ENCODE measurements at regions not wholly inside any gene's neighbourhood (a gene's known extent, or its start where the extent isn't known, plus 50 kb on each side); places are given as distances from the start of the nearest gene placed in this dataset.
A peak's percentile ranks its signal among the peaks of the same experiment; 100 is the strongest.

DNA sequence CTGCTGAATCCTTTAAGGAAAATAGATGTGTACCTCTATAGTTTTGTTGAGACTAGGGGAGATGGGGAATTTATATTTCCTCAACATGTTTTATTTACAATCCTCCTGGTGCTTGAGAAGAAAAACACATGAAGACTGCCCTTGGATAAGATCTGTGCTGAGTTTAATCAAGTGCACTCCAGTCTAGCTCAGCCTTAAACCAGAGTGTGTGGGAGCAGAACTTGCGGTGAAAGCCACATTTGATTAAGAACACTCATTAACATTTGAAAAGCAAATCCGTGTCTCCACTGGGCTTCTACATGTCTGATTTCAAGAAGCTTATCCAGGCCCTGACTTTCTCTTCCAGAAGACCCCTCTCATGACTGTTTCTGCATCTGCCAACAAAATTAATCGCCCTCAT lies 84.8 kb upstream of the ITGA6 start:
- TF ChIP-seq, protein P1, sequence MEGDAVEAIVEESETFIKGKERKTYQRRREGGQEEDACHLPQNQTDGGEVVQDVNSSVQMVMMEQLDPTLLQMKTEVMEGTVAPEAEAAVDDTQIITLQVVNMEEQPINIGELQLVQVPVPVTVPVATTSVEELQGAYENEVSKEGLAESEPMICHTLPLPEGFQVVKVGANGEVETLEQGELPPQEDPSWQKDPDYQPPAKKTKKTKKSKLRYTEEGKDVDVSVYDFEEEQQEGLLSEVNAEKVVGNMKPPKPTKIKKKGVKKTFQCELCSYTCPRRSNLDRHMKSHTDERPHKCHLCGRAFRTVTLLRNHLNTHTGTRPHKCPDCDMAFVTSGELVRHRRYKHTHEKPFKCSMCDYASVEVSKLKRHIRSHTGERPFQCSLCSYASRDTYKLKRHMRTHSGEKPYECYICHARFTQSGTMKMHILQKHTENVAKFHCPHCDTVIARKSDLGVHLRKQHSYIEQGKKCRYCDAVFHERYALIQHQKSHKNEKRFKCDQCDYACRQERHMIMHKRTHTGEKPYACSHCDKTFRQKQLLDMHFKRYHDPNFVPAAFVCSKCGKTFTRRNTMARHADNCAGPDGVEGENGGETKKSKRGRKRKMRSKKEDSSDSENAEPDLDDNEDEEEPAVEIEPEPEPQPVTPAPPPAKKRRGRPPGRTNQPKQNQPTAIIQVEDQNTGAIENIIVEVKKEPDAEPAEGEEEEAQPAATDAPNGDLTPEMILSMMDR (IDR thresholded peaks at IDR 0.05; ENCODE audit: borderline replicate concordance, extremely low read depth, insufficient read depth) = no peak
- H3K27ac ChIP-seq (ENCODE audit: low read depth in 2 of 2, low read length in 2 of 2) = no peak overlapping the region
- intact Hi-C loops (cut with DNase I) = no loop called here
- H3K36me3 ChIP-seq (ENCODE audit: control insufficient read depth in 2 of 3, insufficient read depth in 3 of 3, low read length in 3 of 3) = no peaks in the 10 kb centered on the region
- DNase-seq = peak in 2 of 5 donors; percentile 39 to 49
- no peaks in the 10 kb centered on the region for H3K27me3 ChIP-seq (ENCODE audit: control insufficient read depth, insufficient read depth, low read length)
- FAIRE-seq = no peak
- H3K9ac ChIP-seq (ENCODE audit: low read length in 3 of 3) = no peak overlapping the region
- H3K4me3 ChIP-seq (ENCODE audit: low read length in 3 of 3) = no peak overlapping the region
- H3K4me1 ChIP-seq (ENCODE audit: control insufficient read depth in 2 of 3, insufficient read depth in 2 of 3, low read depth in 1 of 3, low read length in 3 of 3) = peaks cover 3 to 22% (median 9%) of the 10 kb centered on the region in 3 donors
- H3K9me3 ChIP-seq (ENCODE audit: control insufficient read depth in 2 of 3, insufficient read depth in 1 of 3, low read length in 3 of 3) = peaks cover 0 to 4% (median 0%) of the 10 kb centered on the region in 3 donors

DNA sequence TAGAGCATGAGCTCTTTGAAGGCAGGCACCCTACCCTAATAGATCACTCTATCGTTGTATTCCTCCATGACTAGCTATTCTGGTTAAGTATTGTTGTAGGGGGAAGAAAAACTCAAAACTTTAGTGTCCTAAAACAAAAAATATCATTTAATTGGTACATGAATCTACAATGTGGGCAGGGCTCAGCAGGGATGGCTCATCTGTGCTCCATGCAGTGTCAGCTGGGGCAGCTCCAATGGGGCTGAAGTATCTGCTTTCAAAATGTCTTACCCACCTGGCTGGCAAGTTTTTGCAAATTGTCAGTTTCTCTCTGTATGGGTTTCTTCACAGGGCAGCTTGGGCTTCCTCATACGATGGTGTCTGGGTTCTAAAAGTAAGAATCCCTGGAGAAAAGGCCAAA lies 83.2 kb upstream of the ITGA6 start:
- intact Hi-C loops (cut with DNase I) = no loop called here
- Histone ChIP-seq H3K4me3 (ENCODE audit: low read length in 3 of 3) (no peak overlapping the region), H3K9me3 (ENCODE audit: control insufficient read depth in 2 of 3, insufficient read depth in 1 of 3, low read length in 3 of 3) (peaks cover 0 to 4% (median 0%) of the 10 kb centered on the region in 3 donors), H3K4me1 (ENCODE audit: control insufficient read depth in 2 of 3, insufficient read depth in 2 of 3, low read depth in 1 of 3, low read length in 3 of 3) (peaks cover 3 to 22% (median 9%) of the 10 kb centered on the region in 3 donors), H3K9ac (ENCODE audit: low read length in 3 of 3) (no peak overlapping the region), H3K27ac (ENCODE audit: low read depth in 2 of 2, low read length in 2 of 2) (no peak overlapping the region), H3K27me3 (ENCODE audit: control insufficient read depth, insufficient read depth, low read length) (no peaks in the 10 kb centered on the region), H3K36me3 (ENCODE audit: control insufficient read depth in 2 of 3, insufficient read depth in 3 of 3, low read length in 3 of 3) (no peaks in the 10 kb centered on the region)
- TF ChIP-seq, protein P1 (IDR thresholded peaks at IDR 0.05; ENCODE audit: borderline replicate concordance, extremely low read depth, insufficient read depth) = no peak
- DNase-seq (no peak), FAIRE-seq (no peak)

DNA sequence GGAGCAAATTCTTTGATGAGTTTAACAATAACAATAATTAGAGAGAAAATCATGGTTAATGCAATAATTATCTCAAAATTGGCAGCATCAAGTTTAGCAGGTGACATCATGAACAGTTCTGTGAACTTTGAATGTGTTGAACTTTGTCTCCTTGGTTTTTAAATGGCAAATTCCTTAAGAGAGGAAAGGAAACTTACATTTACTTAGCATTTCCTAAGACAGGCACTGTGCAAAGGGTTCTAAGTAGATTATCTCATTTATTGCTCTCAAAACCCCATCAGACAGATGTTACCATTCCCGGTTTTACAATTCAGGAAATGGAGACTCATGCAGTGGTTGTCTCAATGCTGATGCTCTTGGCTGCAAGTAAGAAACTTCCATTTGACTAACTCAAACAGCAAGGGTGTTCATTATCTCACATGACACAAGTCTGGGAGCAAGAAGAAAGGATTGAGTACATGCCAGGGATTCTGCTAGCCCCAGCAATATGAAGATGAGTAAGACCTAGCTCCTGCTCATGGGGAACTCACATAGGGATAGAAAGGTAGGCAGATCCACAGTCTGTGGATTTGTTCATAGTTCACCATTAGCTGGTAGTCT lies 81.3 kb upstream of the ITGA6 start:
- H3K27ac ChIP-seq (ENCODE audit: low read depth in 2 of 2, low read length in 2 of 2) = no peak overlapping the region
- peaks cover 0 to 11% (median 7%) of the 10 kb centered on the region in 3 donors for H3K4me1 ChIP-seq (ENCODE audit: control insufficient read depth in 2 of 3, insufficient read depth in 2 of 3, low read depth in 1 of 3, low read length in 3 of 3)
- no peaks in the 10 kb centered on the region for H3K36me3 ChIP-seq (ENCODE audit: control insufficient read depth in 2 of 3, insufficient read depth in 3 of 3, low read length in 3 of 3)
- DNase-seq = no peak
- no peak overlapping the region for H3K4me3 ChIP-seq (ENCODE audit: low read length in 3 of 3)
- no peaks in the 10 kb centered on the region for H3K27me3 ChIP-seq (ENCODE audit: control insufficient read depth, insufficient read depth, low read length)
- TF ChIP-seq, protein P1 (IDR thresholded peaks at IDR 0.05; ENCODE audit: borderline replicate concordance, extremely low read depth, insufficient read depth) = no peak
- H3K9me3 ChIP-seq (ENCODE audit: control insufficient read depth in 2 of 3, insufficient read depth in 1 of 3, low read length in 3 of 3) = peaks cover 0 to 4% (median 0%) of the 10 kb centered on the region in 3 donors
- intact Hi-C loops (cut with DNase I) = no loop called here
- no peak overlapping the region for H3K9ac ChIP-seq (ENCODE audit: low read length in 3 of 3)
- FAIRE-seq = no peak
